Esophagus squamous epithelium (tissue), 5 donors: ENCODE measurements at regions not wholly inside any gene's neighbourhood (a gene's known extent, or its start where the extent isn't known, plus 50 kb on each side); places are given as distances from the start of the nearest gene placed in this dataset.
"Not testable (repeated sequence)": the region's sequence is repeated elsewhere in the genome, so short reads cannot be mapped to it uniquely, and the experiment has no call there.

Experiments used
- DNase-seq: peaks from one replicate; lab custom pipeline; 2025; lab: John Stamatoyannopoulos, UW
- H3K27ac ChIP-seq, 4 donors: fragments of 200-600 bp; sonication (generic); one replicate each; pipeline ENCODE4 v1.5.1; 2016 to 2019; ENCODE audit warnings: mild to moderate bottlenecking in 1 of 4
- H3K27me3 ChIP-seq, 4 donors: fragments of 200-600 bp; sonication (generic); 1 replicate in 3 of 4; 2 replicates in 1 of 4; pipeline versions ENCODE4 v1.5.1 to v1.6.0; 2017 to 2021; ENCODE audit warnings: antibody characterized with exemption in 1 of 4
- H3K36me3 ChIP-seq, 3 donors: fragments of 200-600 bp; sonication (generic); one replicate each; pipeline ENCODE4 v1.5.1; 2016 to 2019
- H3K4me1 ChIP-seq, 3 donors: fragments of 200-600 bp; sonication (generic); one replicate each; pipeline ENCODE4 v1.5.1; 2017 to 2019
- H3K4me3 ChIP-seq, 4 donors: fragments of 200-600 bp; sonication (generic); 1 replicate in 3 of 4; 2 replicates in 1 of 4; pipeline ENCODE4 v1.5.1; 2016 to 2019; ENCODE audit warnings: mild to moderate bottlenecking in 2 of 4, moderate library complexity in 1 of 4
- H3K9me3 ChIP-seq, 3 donors: fragments of 200-600 bp; sonication (generic); one replicate each; pipeline ENCODE4 v1.5.1; 2016 to 2019
- CTCF ChIP-seq, 6 experiments: fragments of 450-650 bp in 4 of 6; fragments of 200-600 bp in 2 of 6; sonication (generic) in 2 of 6; IDR thresholded peaks; one replicate each; pipeline ENCODE4 v1.5.1; 2016 to 2019; ENCODE audit warnings: antibody characterized with exemption in 6 of 6, mild to moderate bottlenecking in 4 of 6, moderate library complexity in 4 of 6
- POLR2A ChIP-seq, 4 donors: fragments of 450-650 bp; IDR thresholded peaks; one replicate each; pipeline ENCODE4 v1.6.1; 2017; ENCODE audit warnings: antibody characterized with exemption in 4 of 4, mild to moderate bottlenecking in 4 of 4, moderate library complexity in 3 of 4
- WGBS, 2 donors: methylation state at CpG; one replicate each; pipeline ENCODE4 v1.1.5; 2018; 5-methylcytosine and 5-hydroxymethylcytosine counted together
- intact Hi-C: fragments of 100-400 bp; cut with DNase I; formaldehyde crosslinking; loops from one replicate; pipeline ENCODE4 v1.15.0; 2022
- donor health status: DM: yes; HTN: yes; CAD: no.

GRCh38 chr14:81772381-81772780 lies 238.7 kb upstream of the SEL1L start:
- Histone ChIP-seq H3K9me3 (no peaks in the 10 kb centered on the region), H3K4me1 (no peaks in the 10 kb centered on the region), H3K27ac (no peak overlapping the region), H3K36me3 (no peaks in the 10 kb centered on the region), H3K27me3 (no peaks in the 10 kb centered on the region), H3K4me3 (no peak overlapping the region)
- intact Hi-C loops = no loop called here
- WGBS, 2 donors = 52 to 75% methylated on average over 1 of the region's 1 CpG
- TF ChIP-seq POLR2A (IDR thresholded peaks at IDR 0.05) = no peak
- DNase-seq = no peak

- H3K27me3 ChIP-seq = no peaks in the 10 kb centered on the region
- no peak for TF ChIP-seq POLR2A (IDR thresholded peaks at IDR 0.05)
- DNase-seq = no peak
- H3K27ac ChIP-seq = no peak overlapping the region
- no peak overlapping the region for H3K4me3 ChIP-seq
- H3K4me1 ChIP-seq = no peaks in the 10 kb centered on the region
- 80 to 81% methylated on average over 2 of the region's 2 CpGs for WGBS, 2 donors
- intact Hi-C loops = no loop called here
- no peaks in the 10 kb centered on the region for H3K9me3 ChIP-seq
- H3K36me3 ChIP-seq = no peaks in the 10 kb centered on the region
Measured at GRCh38 chr14:81776531-81776930, 242.9 kb upstream of the SEL1L start.

GRCh38 chr14:81781798-81782197 lies 248.1 kb upstream of the SEL1L start:
- DNase-seq = not testable (repeated sequence)
- 75 to 83% methylated on average over 7 of the region's 7 CpGs for WGBS, 2 donors

DNA sequence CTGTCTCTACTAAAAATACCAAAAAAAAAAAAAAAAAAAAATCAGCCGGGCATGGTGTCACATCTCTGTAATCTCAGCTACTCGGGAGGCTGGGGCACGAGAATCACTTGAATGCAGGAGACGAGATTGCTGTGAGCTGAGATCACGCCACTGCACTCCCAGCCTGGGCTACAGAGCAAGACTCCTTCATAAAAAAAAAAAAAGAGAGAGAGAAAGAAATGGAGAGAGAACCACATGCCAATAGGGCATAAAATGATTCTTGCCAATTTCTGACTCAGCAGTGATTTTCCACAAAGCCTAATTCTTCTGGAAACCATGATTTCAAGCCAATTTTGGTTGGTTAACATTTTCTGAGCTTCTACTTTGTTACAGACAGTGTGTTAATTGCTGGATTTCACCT lies 250.4 kb upstream of the SEL1L start:
- TF ChIP-seq CTCF (IDR thresholded peaks at IDR 0.05) (no peak), POLR2A (IDR thresholded peaks at IDR 0.05) (no peak)
- Histone ChIP-seq H3K4me1 (no peaks in the 10 kb centered on the region), H3K27ac (no peak overlapping the region), H3K36me3 (no peaks in the 10 kb centered on the region), H3K27me3 (no peaks in the 10 kb centered on the region), H3K9me3 (no peaks in the 10 kb centered on the region), H3K4me3 (no peak overlapping the region)
- intact Hi-C loops = no loop called here
- no peak for DNase-seq
- WGBS, 2 donors = 40 to 54% methylated on average over 5 of the region's 5 CpGs

More at GRCh38 chr14:81781798-81782197, 248.1 kb upstream of the SEL1L start:
- intact Hi-C loops, H3K4me3 ChIP-seq, H3K9me3 ChIP-seq, H3K27ac ChIP-seq, H3K27me3 ChIP-seq, H3K36me3 ChIP-seq, H3K4me1 ChIP-seq: not testable (repeated sequence)

DNA sequence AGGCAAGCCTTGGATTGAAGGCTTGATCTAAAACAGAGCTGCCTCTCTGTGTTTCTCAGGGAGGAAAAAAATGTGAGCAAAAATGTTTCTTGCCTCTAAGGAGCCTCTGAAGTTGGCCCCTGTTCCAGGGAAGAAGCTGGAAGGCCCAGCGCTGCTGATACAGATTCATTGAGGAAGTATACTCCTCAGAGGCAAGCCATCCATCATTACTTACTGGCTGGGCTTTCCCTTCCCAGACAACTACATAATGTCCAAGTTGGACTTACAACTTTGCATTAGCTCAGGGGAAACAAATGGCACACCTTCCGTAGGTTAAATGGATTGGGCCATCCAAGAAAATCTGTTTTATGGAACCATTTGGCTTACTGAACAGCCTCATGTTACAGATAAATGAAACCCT lies 263.7 kb upstream of the SEL1L start:
- DNase-seq = no peak
- intact Hi-C loops = no loop called here
- H3K4me1 ChIP-seq = no peaks in the 10 kb centered on the region
- H3K36me3 ChIP-seq = no peaks in the 10 kb centered on the region
- 46 to 66% methylated on average over 2 of the region's 2 CpGs for WGBS, 2 donors
- H3K27me3 ChIP-seq = no peaks in the 10 kb centered on the region
- H3K9me3 ChIP-seq = no peaks in the 10 kb centered on the region
- no peak overlapping the region for H3K27ac ChIP-seq
- TF ChIP-seq CTCF (IDR thresholded peaks at IDR 0.05) = no peak
- no peak for TF ChIP-seq POLR2A (IDR thresholded peaks at IDR 0.05)
- H3K4me3 ChIP-seq = no peak overlapping the region

DNA sequence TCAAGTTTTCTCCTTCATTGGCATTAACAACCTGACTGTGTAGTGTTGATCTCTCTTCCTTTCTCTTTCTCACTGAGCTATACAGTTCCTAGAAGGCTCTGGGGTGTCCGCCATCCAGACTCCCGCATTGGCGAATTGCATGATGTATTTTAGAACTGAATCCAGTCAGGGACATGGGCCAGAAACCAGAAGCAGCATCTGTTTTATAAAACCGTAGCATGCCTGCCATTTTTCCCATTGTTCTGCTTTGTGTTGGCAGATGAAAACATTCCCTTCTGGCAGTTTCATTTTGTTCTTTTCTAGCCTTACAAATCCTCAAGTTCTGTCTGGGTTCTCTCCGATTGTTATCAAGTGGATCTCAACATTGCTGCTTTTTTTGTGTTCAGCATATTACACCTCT lies 268.3 kb upstream of the SEL1L start:
- intact Hi-C loops = no loop called here
- WGBS, 2 donors = 29 to 63% methylated on average over 5 of the region's 5 CpGs
- Histone ChIP-seq H3K4me1 (no peaks in the 10 kb centered on the region), H3K36me3 (no peaks in the 10 kb centered on the region), H3K9me3 (no peaks in the 10 kb centered on the region), H3K27me3 (no peaks in the 10 kb centered on the region), H3K4me3 (no peak overlapping the region), H3K27ac (no peak overlapping the region)
- TF ChIP-seq CTCF (IDR thresholded peaks at IDR 0.05) = no peak
- TF ChIP-seq POLR2A (IDR thresholded peaks at IDR 0.05) = no peak
- no peak for DNase-seq

DNA sequence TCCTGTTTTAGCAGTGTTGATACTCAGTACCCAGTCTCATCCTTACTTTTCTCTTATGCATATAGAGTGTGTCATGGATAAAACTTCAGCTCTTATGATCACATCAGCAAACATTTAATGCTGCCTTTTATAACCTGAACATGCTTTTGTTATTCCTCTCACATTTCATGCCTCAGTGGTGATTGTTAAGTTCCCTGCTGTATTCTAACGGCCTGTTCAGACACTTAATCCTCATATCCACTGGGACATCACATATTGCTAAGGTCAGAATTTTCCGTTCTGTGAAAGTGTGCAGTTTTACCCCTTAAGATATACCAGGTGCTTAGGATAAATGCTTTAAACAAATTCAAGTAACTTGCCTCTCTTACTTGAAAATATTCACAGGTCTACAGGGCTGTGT lies 268.7 kb upstream of the SEL1L start:
- H3K27ac ChIP-seq = no peak overlapping the region
- H3K9me3 ChIP-seq = no peaks in the 10 kb centered on the region
- no peak for DNase-seq
- intact Hi-C loops = no loop called here
- no peaks in the 10 kb centered on the region for H3K27me3 ChIP-seq
- H3K4me1 ChIP-seq = no peaks in the 10 kb centered on the region
- no peaks in the 10 kb centered on the region for H3K36me3 ChIP-seq
- TF ChIP-seq POLR2A (IDR thresholded peaks at IDR 0.05) (no peak), CTCF (IDR thresholded peaks at IDR 0.05) (no peak)
- no peak overlapping the region for H3K4me3 ChIP-seq
- WGBS, 2 donors = 40% methylated on average over 2 of the region's 2 CpGs
